ENCODE measurements at regions not wholly inside any gene's neighbourhood (a gene's known extent, or its start where the extent isn't known, plus 50 kb on each side); places are given as distances from the start of the nearest gene placed in this dataset.

DNA sequence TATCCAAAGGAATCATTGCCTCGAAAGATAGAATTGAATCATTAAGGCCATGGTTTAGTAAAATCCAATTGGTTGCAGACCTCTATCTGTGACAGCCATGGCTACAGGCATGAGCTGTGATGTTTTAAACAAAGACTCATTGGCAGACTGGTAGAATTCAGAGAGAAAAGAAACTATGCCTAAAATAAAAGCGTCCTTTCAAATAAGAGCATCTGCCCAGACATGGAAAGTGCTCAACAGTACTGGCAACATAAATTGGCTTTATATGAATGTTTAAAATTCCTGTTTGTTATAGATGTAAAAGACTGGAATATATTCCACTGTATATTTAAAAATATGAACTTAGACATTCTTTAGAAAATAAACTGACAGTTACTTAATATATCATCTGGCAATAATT lies 2034.2 kb downstream of the LRRC4C start:
- H3K27me3 ChIP-seq (ENCODE audit: insufficient read depth, poor library complexity, severe bottlenecking), result no peaks in the 10 kb centered on the region
- TF ChIP-seq POLR2AphosphoS5 (IDR thresholded peaks at IDR 0.05; ENCODE audit: low read depth) (no peak), GABPA (IDR thresholded peaks at IDR 0.05; ENCODE audit: low read depth) (no peak), CTCF (IDR thresholded peaks at IDR 0.05; ENCODE audit: insufficient read depth, low read length) (no peak), REST (IDR thresholded peaks at IDR 0.05; ENCODE audit: insufficient replicate concordance, low read depth) (no peak), SPI1 (IDR thresholded peaks at IDR 0.05; ENCODE audit: borderline replicate concordance, low read depth) (no peak)
- H3K4me3 ChIP-seq (replicated peaks; ENCODE audit: insufficient read depth, low read length), result no peak overlapping the region
- no peak for DNase-seq (ENCODE audit: low read depth in 1 of 2, low spot score in 1 of 2)
- no peak overlapping the region for H3K27ac ChIP-seq (replicated peaks)

- TF ChIP-seq CTCF (IDR thresholded peaks at IDR 0.05; ENCODE audit: insufficient read depth, low read length) (no peak), POLR2AphosphoS5 (IDR thresholded peaks at IDR 0.05; ENCODE audit: low read depth) (no peak), REST (IDR thresholded peaks at IDR 0.05; ENCODE audit: insufficient replicate concordance, low read depth) (no peak), SPI1 (IDR thresholded peaks at IDR 0.05; ENCODE audit: borderline replicate concordance, low read depth) (no peak), GABPA (IDR thresholded peaks at IDR 0.05; ENCODE audit: low read depth) (no peak)
- Histone ChIP-seq H3K27me3 (ENCODE audit: insufficient read depth, poor library complexity, severe bottlenecking) (no peaks in the 10 kb centered on the region), H3K27ac (replicated peaks) (no peak overlapping the region), H3K4me3 (replicated peaks; ENCODE audit: insufficient read depth, low read length) (no peak overlapping the region)
- no peak for DNase-seq (ENCODE audit: low read depth in 1 of 2, low spot score in 1 of 2)
These were observed 2047.3 kb downstream of the LRRC4C start for GRCh38 chr11:39412117-39412516.

GRCh38 chr11:39385911-39386310 lies 2073.5 kb downstream of the LRRC4C start:
- TF ChIP-seq POLR2AphosphoS5 (IDR thresholded peaks at IDR 0.05; ENCODE audit: low read depth) (no peak), REST (IDR thresholded peaks at IDR 0.05; ENCODE audit: insufficient replicate concordance, low read depth) (no peak), SPI1 (IDR thresholded peaks at IDR 0.05; ENCODE audit: borderline replicate concordance, low read depth) (no peak), GABPA (IDR thresholded peaks at IDR 0.05; ENCODE audit: low read depth) (no peak), CTCF (IDR thresholded peaks at IDR 0.05; ENCODE audit: insufficient read depth, low read length) (no peak)

More at GRCh38 chr11:39385911-39386310, 2073.5 kb downstream of the LRRC4C start:
- no peaks in the 10 kb centered on the region for H3K27me3 ChIP-seq (ENCODE audit: insufficient read depth, poor library complexity, severe bottlenecking)
- no peak for DNase-seq (ENCODE audit: low read depth in 1 of 2, low spot score in 1 of 2)
- no peak overlapping the region for H3K4me3 ChIP-seq (replicated peaks; ENCODE audit: insufficient read depth, low read length)
- H3K27ac ChIP-seq (replicated peaks), result no peak overlapping the region

Data from HL-60 (cell line).